ENCODE measurements at regions not wholly inside any gene's neighbourhood (a gene's known extent, or its start where the extent isn't known, plus 50 kb on each side); places are given as distances from the start of the nearest gene placed in this dataset.

DNA sequence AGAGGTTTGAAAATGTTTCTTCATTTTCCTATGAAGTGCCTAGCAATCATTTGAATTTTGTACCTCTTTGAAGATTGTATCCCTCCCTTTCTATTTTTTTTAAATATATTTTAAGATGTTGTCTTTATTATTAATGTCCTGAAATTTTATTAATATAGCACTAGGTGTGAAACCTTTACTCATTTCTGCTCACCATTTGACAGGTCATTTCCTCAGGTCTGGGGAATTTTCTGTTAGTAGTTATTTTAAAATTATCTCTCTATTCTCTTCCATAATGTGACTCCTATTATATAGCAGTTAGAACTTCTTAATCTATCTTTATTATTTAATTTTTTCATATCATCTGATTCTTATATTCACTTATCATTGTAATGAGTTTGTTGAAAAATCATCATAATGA is 1038.6 kb upstream of the SLC39A10 start:
- TF ChIP-seq, protein P1, sequence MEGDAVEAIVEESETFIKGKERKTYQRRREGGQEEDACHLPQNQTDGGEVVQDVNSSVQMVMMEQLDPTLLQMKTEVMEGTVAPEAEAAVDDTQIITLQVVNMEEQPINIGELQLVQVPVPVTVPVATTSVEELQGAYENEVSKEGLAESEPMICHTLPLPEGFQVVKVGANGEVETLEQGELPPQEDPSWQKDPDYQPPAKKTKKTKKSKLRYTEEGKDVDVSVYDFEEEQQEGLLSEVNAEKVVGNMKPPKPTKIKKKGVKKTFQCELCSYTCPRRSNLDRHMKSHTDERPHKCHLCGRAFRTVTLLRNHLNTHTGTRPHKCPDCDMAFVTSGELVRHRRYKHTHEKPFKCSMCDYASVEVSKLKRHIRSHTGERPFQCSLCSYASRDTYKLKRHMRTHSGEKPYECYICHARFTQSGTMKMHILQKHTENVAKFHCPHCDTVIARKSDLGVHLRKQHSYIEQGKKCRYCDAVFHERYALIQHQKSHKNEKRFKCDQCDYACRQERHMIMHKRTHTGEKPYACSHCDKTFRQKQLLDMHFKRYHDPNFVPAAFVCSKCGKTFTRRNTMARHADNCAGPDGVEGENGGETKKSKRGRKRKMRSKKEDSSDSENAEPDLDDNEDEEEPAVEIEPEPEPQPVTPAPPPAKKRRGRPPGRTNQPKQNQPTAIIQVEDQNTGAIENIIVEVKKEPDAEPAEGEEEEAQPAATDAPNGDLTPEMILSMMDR (IDR thresholded peaks at IDR 0.05; ENCODE audit: insufficient read depth, low read depth, low read length): no peak
- no peak for TF ChIP-seq EZH2 (IDR thresholded peaks at IDR 0.05; ENCODE audit: insufficient read depth, low read length)
